AG04450 (cell line): ENCODE measurements at regions not wholly inside any gene's neighbourhood (a gene's known extent, or its start where the extent isn't known, plus 50 kb on each side); places are given as distances from the start of the nearest gene placed in this dataset.

ENCODE experiments used
- CTCF ChIA-PET: fragments of 300-600, 350-600 bp; formaldehyde crosslinking; extraction: SDS; loops from one replicate; lab custom pipeline; 2022; ENCODE audit warnings: antibody characterized with exemption, inconsistent platforms; lab: Charles Lee
- POLR2A ChIA-PET: fragments of 350-600 bp; formaldehyde crosslinking; extraction: SDS; loops from one replicate; lab custom pipeline; 2021; ENCODE audit warnings: antibody characterized with exemption, inconsistent platforms; lab: Yijun Ruan, JAX
- DNase-seq: peaks from one replicate; pipeline ENCODE4 v3.0.0-alpha.2; 2011; ENCODE audit warnings: low read depth, low spot score
- H3K27ac ChIP-seq: one replicate; pipeline ENCODE4 v1.5.1; 2012; ENCODE audit warnings: low read depth, low read length, control low read depth
- H3K27me3 ChIP-seq: one replicate; pipeline ENCODE4 v1.6.0; 2012; ENCODE audit warnings: low read length; ENCODE audit not compliant: control insufficient read depth, insufficient read depth
- H3K4me3 ChIP-seq: 2 replicates; pipeline ENCODE4 v1.5.1; 2011; ENCODE audit warnings: mild to moderate bottlenecking, low read depth, low read length, control low read depth
- H3K9me3 ChIP-seq: 2 replicates; pipeline ENCODE4 v1.5.1; 2012; ENCODE audit warnings: low read length; ENCODE audit not compliant: control insufficient read depth, insufficient read depth
- CTCF ChIP-seq: IDR thresholded peaks from 2 replicates; pipeline ENCODE4 v1.5.1; 2011; ENCODE audit warnings: low read depth, low read length, control low read depth, inconsistent platforms

DNA sequence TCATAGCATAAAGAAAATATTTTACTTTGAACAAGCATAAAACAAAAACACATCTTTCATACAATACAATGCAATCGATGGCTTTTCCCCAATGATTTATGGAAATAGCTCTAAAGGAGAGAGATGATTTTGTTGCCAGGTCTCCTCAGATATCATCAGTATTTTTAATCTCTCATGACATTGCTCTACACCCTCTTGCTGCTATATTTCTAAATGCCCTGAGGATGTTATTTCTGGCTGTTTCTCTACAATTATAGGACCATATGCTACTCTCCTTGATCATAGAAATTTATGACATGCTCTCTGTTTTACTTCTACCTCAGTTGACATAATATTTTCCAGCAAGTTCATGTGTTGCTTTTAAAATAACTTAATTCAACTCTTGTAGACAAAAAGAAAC lies 654.9 kb upstream of the GBE1 start:
- no peak for DNase-seq
- Histone ChIP-seq H3K27me3 (no peaks in the 10 kb centered on the region), H3K4me3 (no peak overlapping the region), H3K9me3 (no peaks in the 10 kb centered on the region), H3K27ac (no peak overlapping the region)
- CTCF ChIA-PET = no interaction called here
- TF ChIP-seq CTCF = no peak
- POLR2A ChIA-PET = no interaction called here

DNA sequence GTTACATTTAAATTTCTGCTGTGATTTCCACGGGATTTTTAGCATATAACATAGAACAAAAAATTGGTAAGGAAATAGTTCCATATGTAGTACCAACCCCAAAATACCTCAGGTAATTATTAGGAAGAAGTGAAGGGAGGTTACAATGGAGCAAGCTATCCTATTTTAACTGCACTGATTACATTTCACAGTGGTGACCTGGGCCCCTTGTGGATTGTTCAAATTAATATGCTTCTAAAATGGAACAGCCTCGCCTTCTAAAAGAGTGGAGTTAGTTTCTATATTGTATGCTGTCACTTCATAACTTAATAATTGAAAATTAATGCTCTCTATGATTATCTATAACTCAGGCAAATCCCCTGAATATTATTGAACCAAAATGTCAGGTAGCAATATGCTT lies 651.7 kb upstream of the GBE1 start:
- Histone ChIP-seq H3K27ac (no peak overlapping the region), H3K4me3 (no peak overlapping the region), H3K9me3 (peaks cover 4% of the 10 kb centered on the region; the same call in 1 of the 2 replicates), H3K27me3 (no peaks in the 10 kb centered on the region)
- TF ChIP-seq CTCF = no peak
- ChIA-PET POLR2A (no interaction called here), CTCF (no interaction called here)
- DNase-seq = no peak

- CTCF ChIA-PET = no interaction called here
These were observed 648.9 kb upstream of the GBE1 start for GRCh38 chr3:82410366-82410765.

GRCh38 chr3:82409842-82410241 lies 648.4 kb upstream of the GBE1 start:
- TF ChIP-seq CTCF = no peak
- ChIA-PET POLR2A (no interaction called here), CTCF (no interaction called here)
- H3K27me3 ChIP-seq = no peaks in the 10 kb centered on the region
- no peak overlapping the region for H3K4me3 ChIP-seq
- DNase-seq = no peak
- peaks cover 4% of the 10 kb centered on the region; the same call in 1 of the 2 replicates for H3K9me3 ChIP-seq
- H3K27ac ChIP-seq = no peak overlapping the region

More at GRCh38 chr3:82410366-82410765, 648.9 kb upstream of the GBE1 start:
- no peak for DNase-seq
- H3K4me3 ChIP-seq = no peak overlapping the region
- no peak overlapping the region for H3K27ac ChIP-seq
- TF ChIP-seq CTCF = no peak
- POLR2A ChIA-PET = no interaction called here
- H3K27me3 ChIP-seq = no peaks in the 10 kb centered on the region
- peaks cover 4% of the 10 kb centered on the region; the same call in 1 of the 2 replicates for H3K9me3 ChIP-seq

DNA sequence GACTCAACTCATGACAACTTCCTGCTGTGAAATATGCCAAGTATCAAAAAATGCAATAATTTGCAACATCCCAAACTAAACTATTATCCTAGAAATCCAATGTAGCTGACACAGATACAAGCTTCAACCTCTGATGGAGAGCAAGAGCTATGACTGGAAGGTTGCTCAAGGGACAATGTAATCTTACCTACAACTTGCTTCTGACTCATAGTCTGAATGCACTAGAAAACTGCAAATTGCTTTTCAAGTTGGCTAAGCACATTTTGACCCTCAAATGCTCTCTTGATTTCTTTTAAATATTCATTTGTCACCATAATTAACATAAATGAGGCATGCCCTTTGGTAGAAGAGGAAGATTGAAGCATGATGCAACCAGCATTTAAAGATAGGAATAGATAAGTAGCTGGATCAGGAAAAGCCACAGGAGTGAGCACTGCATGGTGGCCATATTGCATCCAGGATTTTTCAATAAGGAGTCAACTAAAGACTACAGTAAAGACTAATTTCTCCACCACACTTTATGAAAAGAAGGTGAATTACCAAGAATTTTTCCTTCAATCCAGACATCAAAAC lies 630.8 kb upstream of the GBE1 start:
- Histone ChIP-seq H3K4me3 (no peak overlapping the region), H3K27me3 (no peaks in the 10 kb centered on the region), H3K9me3 (peaks cover 4% of the 10 kb centered on the region; the same call in 1 of the 2 replicates), H3K27ac (no peak overlapping the region)
- DNase-seq = no peak
- ChIA-PET POLR2A (no interaction called here), CTCF (no interaction called here)
- TF ChIP-seq CTCF = no peak
